Ovary (tissue), 3 donors: ENCODE measurements at regions not wholly inside any gene's neighbourhood (a gene's known extent, or its start where the extent isn't known, plus 50 kb on each side); places are given as distances from the start of the nearest gene placed in this dataset.

Source experiments
- CTCF ChIP-seq, 3 donors: fragments of 450-650 bp in 2 of 3; fragments of 200-600 bp in 1 of 3; IDR thresholded peaks; one replicate each; pipeline versions ENCODE4 v1.5.1 to v1.8.0; 2016 to 2022; ENCODE audit warnings: antibody characterized with exemption in 3 of 3, mild to moderate bottlenecking in 1 of 3
- EP300 ChIP-seq: sonication (generic); formaldehyde crosslinking; IDR thresholded peaks from one replicate; pipeline ENCODE4 v1.6.1; 2017; ENCODE audit warnings: antibody characterized with exemption
- POLR2A ChIP-seq: fragments of 450-650 bp; IDR thresholded peaks from one replicate; pipeline ENCODE4 v1.6.1; 2017; ENCODE audit warnings: antibody characterized with exemption, mild to moderate bottlenecking, moderate library complexity
- donor health status: DM: no; HTN: no; CAD: no.

- TF ChIP-seq POLR2A (no peak), CTCF (IDR thresholded peaks at IDR 0.05) (no peak), EP300 (no peak)
Measured at GRCh38 chrX:45761920-45762319, 561.2 kb upstream of the DIPK2B start.
